ENCODE measurements at regions not wholly inside any gene's neighbourhood (a gene's known extent, or its start where the extent isn't known, plus 50 kb on each side); places are given as distances from the start of the nearest gene placed in this dataset.
A peak's percentile ranks its signal among the peaks of the same experiment; 100 is the strongest.
"Not testable (repeated sequence)": the region's sequence is repeated elsewhere in the genome, so short reads cannot be mapped to it uniquely, and the experiment has no call there.

- Mint-ChIP-seq H3K27me3 (ENCODE audit: low read depth) (no peaks in the 10 kb centered on the region), H3K9me3 (peaks cover 6% of the 10 kb centered on the region; the same call in 1 of the 2 replicates), H3K36me3 (peaks cover 8% of the 10 kb centered on the region; the same call in 1 of the 2 replicates), H3K27ac (no peak overlapping the region), H3K4me3 (no peak overlapping the region), H3K4me1 (peaks cover 12% of the 10 kb centered on the region)
- no peak for ATAC-seq
- POLR2A ChIA-PET, result no interaction called here
- TF ChIP-seq JUN (CRISPR knock-in tag; IDR thresholded peaks at IDR 0.05) (no peak), TCF7 (CRISPR knock-in tag; IDR thresholded peaks at IDR 0.05; ENCODE audit: low read depth) (no peak), ZNF512 (CRISPR knock-in tag; IDR thresholded peaks at IDR 0.05; ENCODE audit: borderline replicate concordance) (no peak), GABPB1 (CRISPR knock-in tag; IDR thresholded peaks at IDR 0.05) (no peak)
- CTCF ChIA-PET, result interaction anchor here (0.6 to 1.6 kb wide), 9 partner anchors 16 to 795 kb away, joined by 3 to 5 read pairs (median 3); no protein-coding TSS in a partner anchor
- no peak for DNase-seq (ENCODE audit: low spot score)
Measured at GRCh38 chr9:12329623-12329985, 363.6 kb upstream of the TYRP1 start.

GRCh38 chr9:12333966-12334365 is 359.2 kb upstream of the TYRP1 start:
- CTCF ChIA-PET, result interaction anchor here (1.0 kb wide), 1 partner anchor 125 kb away, joined by 4 read pairs; no protein-coding TSS in a partner anchor
- Mint-ChIP-seq H3K9me3 (peaks cover 11% of the 10 kb centered on the region), H3K27ac (peak overlapping the region; percentile 60), H3K4me3 (peak overlapping the region; percentile 34), H3K4me1 (peaks cover 10% of the 10 kb centered on the region), H3K36me3 (peaks cover 16% of the 10 kb centered on the region)
- DNase-seq (ENCODE audit: low spot score); POLR2A ChIA-PET; ATAC-seq; H3K27me3 Mint-ChIP-seq (ENCODE audit: low read depth): not testable (repeated sequence)

- no peak for ATAC-seq
- Mint-ChIP-seq H3K4me1 (no peaks in the 10 kb centered on the region), H3K27ac (no peak overlapping the region), H3K36me3 (no peaks in the 10 kb centered on the region), H3K9me3 (no peaks in the 10 kb centered on the region), H3K27me3 (ENCODE audit: low read depth) (no peaks in the 10 kb centered on the region), H3K4me3 (no peak overlapping the region)
- ChIA-PET POLR2A (no interaction called here), CTCF (no interaction called here)
- DNase-seq (ENCODE audit: low spot score), result no peak
- TF ChIP-seq GTF2I (CRISPR knock-in tag; conservative IDR thresholded peaks at IDR 0.05), result no peak
- TF ChIP-seq FOXJ3 (CRISPR knock-in tag; IDR thresholded peaks at IDR 0.05; ENCODE audit: borderline replicate concordance), result no peak
- TF ChIP-seq TCF7 (CRISPR knock-in tag; IDR thresholded peaks at IDR 0.05; ENCODE audit: low read depth), result no peak
- no peak for TF ChIP-seq AFF4 (CRISPR knock-in tag; IDR thresholded peaks at IDR 0.05; ENCODE audit: borderline replicate concordance)
- no peak for TF ChIP-seq ATF2 (CRISPR knock-in tag; IDR thresholded peaks at IDR 0.05; ENCODE audit: borderline replicate concordance, low read depth)
- TF ChIP-seq E2F4 (CRISPR knock-in tag; IDR thresholded peaks at IDR 0.05; ENCODE audit: borderline replicate concordance, low read depth), result no peak
- no peak for TF ChIP-seq ZNF425 (CRISPR knock-in tag; conservative IDR thresholded peaks at IDR 0.05)
- TF ChIP-seq ZNF263 (CRISPR knock-in tag; IDR thresholded peaks at IDR 0.05; ENCODE audit: low read depth), result no peak
- no peak for TF ChIP-seq PRRX2 (CRISPR knock-in tag; IDR thresholded peaks at IDR 0.05)
Measured at GRCh38 chr9:12350775-12351174, 342.4 kb upstream of the TYRP1 start.
